MM.1S (cell line): ENCODE measurements at regions not wholly inside any gene's neighbourhood (a gene's known extent, or its start where the extent isn't known, plus 50 kb on each side); places are given as distances from the start of the nearest gene placed in this dataset.
A peak's percentile ranks its signal among the peaks of the same experiment; 100 is the strongest.

Experiments used
- CTCF ChIP-seq: fragments of 300-600 bp; sonication (generic); IDR thresholded peaks from 2 replicates; pipeline ENCODE4 v1.5.1; 2016; ENCODE audit warnings: antibody characterized with exemption, low read length, mixed read lengths
- EZH2 ChIP-seq: fragments of 300-600 bp; sonication (generic); optimal IDR thresholded peaks from 2 replicates; pipeline ENCODE3; 2017; ENCODE audit warnings: low read depth, mild to moderate bottlenecking, antibody characterized with exemption, low read length, mixed read lengths
- EZH2phosphoT487 ChIP-seq: fragments of 300-600 bp; sonication (generic); IDR thresholded peaks from 2 replicates; pipeline ENCODE4 v1.6.1; 2018; ENCODE audit warnings: antibody characterized with exemption, low read length

- peak; percentile 59 for TF ChIP-seq CTCF
- no peak for TF ChIP-seq EZH2
- no peak for TF ChIP-seq EZH2phosphoT487
Observed at GRCh38 chr13:81017513-81018152, 676.7 kb upstream of the SPRY2 start.
